HG03135 (cell line): ENCODE measurements at regions not wholly inside any gene's neighbourhood (a gene's known extent, or its start where the extent isn't known, plus 50 kb on each side); places are given as distances from the start of the nearest gene placed in this dataset.
A peak's percentile ranks its signal among the peaks of the same experiment; 100 is the strongest.
"Not testable (repeated sequence)": the region's sequence is repeated elsewhere in the genome, so short reads cannot be mapped to it uniquely, and the experiment has no call there.

Experiments
- ATAC-seq: cut with Tn5 transposase; IDR thresholded peaks from one replicate; pipeline ENCODE4 v1.9.1; 2021; ENCODE audit warnings: mild to moderate bottlenecking, moderate library complexity; ENCODE audit not compliant: unreplicated experiment

DNA sequence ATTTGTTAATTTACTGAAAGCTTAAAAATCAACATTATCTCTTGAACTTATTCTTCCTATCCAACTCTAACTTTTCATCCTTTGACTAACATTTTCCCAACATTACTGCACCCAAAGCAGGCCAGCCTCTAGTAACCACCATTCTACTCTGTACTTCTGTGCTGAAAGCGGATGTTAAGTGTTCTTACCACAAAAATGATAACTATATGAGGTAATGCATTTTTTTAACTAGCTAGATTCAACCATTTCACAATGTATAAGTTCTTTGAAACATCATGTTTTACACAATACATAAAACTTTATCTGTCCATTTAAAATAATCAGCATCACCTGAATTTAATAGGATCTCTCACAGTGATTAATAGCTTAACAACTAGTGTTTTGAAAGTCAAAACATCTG, 468.5 kb upstream of the MGAT4C start:
- ATAC-seq = no peak

DNA sequence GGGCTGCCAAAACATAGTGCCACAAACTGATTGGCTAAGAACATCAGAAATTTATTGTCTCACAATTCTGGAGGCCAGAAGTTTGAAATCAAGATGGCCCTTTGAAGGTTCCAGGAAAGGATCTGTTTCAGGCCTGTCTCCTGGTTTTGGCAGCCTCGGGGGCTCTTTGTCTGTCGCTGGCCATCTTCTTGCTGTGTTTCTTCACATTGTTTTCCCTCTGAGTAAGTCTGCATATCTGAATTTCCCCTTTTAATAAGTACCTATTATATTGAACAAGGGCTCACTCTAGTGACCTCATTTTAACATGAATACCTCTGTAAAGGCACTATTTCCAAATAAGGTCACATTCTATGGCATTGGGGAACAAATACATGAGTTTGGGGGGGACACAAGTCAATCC, 467.1 kb upstream of the MGAT4C start:
- no peak for ATAC-seq

DNA sequence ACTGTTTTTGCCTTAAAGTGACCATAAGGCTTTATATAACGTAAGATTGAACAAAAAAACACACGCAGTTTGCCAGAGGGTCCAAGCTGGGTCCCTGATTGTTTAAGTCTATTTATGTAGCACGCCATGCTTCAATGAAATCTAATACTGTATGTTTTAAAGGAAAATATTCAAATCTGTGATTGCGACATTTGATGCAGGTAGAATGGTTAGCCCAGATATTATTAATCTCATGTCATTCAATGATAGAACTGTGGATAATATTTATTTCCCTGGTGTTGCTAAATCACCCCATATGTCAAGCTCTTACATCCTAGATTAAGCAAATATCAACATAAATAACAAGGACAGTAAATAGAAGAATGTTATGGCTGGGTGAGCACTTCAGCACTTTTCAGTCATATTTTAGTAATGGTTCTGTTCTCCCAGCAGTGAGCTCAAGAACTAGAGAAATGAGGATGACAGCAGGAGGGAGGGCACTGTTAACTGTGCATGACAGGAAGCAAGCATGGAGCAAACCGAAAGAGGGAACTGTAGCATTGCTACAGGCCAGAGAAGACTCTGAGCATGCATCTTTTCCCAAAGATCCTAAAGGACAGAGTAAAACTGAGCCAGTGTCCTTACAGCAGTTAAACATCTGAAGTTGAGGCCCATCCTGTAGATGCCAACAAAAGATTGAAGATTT, 465.7 kb upstream of the MGAT4C start:
- ATAC-seq = no peak

DNA sequence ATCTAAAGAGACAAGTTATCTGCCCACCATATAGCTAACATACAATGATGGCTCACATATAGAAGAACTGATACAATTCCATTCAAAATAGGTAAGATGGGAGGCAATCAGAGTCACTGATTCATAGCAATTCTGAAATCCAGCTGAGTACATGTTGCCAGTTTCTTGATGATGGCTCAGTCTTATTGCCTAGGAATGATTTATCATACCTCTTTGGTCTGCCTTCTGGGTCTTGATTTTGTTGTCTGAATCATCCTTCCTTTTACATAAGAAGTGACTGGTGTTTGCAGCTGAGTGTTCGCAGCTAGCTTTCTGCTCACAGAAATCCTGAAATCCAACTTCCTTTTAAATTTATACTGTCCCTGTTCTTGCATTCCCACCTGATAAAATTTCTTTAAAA, 463.2 kb upstream of the MGAT4C start:
- ATAC-seq = no peak

DNA sequence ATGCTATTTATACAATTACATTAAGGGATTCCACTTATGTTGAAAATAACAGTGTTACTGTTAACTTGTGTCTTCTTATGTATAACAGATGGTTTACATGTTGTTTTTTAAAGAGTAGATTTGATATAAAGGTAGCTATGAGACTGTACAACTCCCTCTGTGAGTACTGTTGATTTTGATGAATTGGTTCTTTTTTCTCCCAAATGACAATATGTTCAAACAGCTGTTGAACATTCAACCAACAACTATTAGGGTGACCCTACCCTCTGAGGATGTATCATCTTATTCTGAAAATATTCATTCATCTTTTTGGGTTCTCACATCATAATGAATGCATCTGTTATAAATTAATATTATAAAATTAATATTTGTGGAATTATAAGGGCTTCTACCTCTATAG, 456.9 kb upstream of the MGAT4C start:
- ATAC-seq = no peak

DNA sequence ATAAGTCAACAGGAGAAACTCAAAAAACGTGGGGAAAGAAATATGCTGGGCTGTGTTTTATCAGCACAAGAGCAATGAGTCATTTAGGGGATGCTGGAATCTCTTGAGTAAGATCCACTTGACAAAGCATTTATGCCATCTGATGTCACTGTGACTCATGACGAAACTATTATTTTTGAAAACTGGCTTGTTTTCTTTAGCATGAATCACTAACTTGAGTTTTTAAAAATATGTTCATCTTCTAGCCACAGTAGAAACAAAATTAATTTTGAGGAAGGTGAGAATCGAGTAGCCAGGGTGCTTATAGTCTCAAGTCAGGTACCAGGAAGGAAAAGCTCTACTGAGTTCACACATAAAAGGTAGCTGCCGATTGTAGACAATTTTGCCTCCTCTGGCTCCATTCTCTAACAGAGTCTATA, 456.2 kb upstream of the MGAT4C start:
- ATAC-seq = no peak

DNA sequence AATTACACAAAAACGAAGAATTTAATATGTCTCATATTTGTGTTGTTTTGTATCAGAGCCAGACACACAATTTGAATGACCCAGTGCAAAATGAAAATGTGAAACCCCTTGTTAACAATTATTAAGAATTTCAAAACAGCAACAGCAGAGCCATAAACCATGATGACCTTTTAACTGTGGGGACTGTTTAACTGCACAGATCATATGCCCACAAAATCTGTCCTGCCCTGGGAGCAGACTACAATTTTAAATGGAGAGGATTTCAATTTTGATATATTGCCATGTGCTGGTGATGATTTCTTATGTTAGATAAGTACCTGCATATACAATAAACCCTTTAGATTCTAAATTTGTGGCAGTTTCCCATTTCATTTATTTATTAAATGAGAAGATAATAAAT, 455.5 kb upstream of the MGAT4C start:
- no peak for ATAC-seq

DNA sequence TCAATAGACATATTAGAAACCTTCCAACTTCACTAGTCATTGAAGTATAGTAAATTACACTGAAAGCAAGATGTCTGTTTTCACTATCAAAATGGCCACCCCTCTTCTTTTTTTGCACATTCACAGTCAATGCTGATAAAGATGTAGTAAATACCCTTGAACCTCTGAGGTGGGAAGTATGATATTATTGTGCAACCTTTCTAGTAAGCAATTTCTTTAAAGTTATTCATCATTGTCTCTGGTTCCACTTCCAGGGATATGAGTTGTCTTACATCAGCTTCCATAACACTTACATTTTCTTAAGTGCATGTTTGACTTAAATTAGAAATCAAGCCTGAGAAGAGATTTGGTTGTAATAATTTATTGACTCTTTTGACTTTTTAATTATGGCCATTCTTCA, 453.9 kb upstream of the MGAT4C start:
- no peak for ATAC-seq

DNA sequence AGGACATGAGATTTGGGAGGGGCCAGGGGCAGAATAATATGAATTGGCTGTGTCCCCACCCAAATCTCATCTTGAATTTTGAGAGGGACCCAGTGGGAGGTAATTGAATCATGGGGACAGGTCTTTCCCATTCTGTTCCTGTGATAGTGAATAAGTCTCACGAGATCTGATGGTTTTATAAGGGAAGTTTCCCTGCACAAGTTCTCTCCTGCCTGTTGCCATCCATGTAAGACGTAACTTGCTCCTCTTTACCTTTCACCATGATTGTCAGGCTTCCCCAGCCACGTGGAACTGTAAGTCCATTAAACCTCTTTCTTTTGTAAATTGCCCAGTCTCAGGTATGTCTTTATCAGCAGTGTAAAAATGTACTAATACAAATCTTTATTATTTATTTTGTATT, 452.8 kb upstream of the MGAT4C start:
- ATAC-seq = not testable (repeated sequence)

DNA sequence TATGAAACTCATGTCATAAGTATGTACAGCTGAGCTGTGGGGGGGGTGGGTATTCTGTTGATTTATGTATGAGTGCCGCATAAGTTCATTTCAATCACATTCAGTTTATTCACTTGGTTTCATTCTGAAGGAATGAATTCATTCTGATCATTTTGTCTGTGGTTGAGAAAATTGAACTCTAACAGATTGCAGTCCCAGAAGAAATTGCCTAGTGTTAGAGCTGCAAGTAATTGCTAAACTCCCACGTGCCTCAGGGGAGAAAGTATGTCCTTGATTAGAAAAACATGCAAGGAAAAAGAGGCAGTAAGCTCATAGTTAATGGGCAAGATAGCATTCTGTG, 442.4 kb upstream of the MGAT4C start:
- ATAC-seq = no peak

DNA sequence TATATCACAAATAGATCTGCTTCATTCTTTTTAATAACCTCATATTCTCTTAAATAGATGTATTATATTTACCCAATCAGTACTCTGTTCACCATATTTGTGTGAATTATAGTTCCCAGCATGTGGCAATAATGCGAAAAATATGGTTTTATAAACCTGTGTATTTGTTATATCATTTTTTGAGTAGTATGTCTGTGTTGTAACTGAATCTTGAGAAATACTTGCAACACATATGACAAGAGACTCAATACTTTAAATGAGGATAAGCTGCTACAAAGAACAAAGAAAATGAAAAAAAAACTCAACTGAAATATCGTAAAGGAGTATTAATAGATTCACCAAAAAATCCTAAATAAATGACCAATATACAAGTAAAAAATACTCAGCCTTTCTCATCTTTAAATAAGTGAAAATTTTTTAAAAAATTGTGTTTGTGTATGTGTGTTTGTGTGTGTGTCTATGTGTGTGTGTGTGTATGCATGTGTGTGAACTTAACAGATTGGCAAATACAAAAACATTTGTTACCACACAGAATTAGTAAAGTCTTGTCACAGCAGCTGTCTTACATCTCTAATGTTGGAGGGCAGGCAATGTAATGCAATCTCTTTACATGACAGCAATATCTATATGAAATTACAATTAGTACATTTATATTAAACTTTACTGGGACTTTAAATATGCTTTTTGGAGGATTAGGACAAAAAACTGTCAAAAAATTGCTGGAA, 441.9 kb upstream of the MGAT4C start:
- ATAC-seq = no peak

DNA sequence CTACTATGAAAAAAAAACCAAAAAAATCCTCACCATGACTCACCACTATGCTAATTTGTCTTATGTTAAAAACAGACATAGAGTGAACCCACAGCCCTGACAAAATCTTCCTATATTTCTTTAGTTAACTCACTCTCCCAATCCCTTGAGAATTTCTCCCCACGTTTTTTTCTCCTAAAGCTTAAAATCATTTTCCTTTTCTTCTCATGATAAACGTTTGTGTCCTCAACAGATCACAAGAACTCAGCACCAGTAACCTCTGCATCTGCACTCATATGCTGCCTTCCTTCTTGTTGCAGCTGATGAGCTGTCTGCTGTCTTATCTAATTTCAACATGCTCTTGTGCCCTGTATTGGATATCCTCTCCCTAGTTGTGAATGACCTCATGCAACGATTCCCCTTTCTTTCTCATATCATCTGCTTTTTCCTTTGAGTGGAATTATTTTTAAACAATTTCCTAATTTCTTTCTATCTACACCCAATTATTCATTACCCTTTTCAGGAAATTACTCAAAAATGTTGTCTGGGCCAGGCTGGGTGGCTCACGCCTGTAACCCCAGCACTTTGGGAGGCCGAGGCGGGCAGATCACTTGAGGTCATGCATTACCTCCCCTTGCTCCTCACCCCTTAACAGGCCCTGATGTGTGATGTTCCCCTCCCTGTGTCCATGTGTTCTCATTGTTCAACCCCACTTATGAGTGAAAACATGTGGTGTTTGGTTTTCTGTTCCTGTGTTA, 427.5 kb upstream of the MGAT4C start:
- ATAC-seq = no peak

DNA sequence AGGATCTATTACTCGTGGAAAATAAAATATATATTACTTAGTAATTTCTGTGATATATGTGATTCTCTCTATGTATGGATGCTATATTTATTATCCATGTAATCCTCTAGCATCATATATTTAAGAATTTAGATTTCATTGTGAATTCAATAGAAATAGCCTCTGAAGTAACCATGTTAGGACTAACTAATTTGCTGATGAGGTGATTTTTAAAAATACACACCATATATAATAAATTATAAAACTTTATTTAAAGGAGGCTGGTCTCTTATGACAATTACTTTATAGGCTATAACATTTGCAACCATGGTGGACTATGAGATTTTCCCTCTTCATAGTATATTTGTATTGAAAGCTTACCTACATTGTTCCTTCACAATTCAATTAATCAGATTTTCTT, 424.9 kb upstream of the MGAT4C start:
- ATAC-seq = no peak

DNA sequence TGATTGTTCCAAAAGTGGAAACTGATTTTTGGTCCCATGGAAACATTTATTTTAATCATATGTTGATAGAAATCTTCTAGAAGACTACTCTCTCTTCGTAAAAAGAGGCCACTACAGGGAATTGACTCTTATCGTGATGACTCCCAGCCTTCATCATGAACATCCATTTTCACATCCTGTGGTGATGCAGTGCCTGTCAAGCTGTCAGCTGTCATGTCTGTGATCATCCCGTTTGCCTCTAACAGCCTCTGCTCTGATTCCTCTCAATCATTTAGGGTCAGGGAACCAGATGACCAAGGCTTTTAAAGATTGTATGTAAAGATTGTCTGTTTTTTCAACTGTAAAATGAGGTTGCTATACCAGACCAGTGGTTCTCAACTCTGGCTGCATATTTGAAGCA, 419.0 kb upstream of the MGAT4C start:
- no peak for ATAC-seq

DNA sequence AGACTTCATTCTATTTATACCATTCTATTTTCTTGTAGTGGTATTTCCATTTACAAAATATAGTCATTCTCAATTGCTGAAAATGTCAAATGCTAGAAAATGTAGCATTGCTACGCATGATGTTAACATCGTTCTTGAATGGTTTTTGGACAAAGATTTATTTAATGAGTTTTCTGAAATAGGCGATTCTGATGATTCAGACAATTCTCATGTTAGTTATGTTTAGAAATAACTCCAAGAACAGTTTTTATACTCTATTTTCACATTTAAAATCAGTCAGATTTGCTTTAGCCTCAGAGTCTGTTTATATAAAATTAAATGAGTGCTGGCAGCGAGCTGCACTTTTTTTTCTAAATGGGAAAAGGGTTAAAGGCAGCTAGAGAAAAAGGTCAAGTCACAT, 414.8 kb upstream of the MGAT4C start:
- no peak for ATAC-seq

DNA sequence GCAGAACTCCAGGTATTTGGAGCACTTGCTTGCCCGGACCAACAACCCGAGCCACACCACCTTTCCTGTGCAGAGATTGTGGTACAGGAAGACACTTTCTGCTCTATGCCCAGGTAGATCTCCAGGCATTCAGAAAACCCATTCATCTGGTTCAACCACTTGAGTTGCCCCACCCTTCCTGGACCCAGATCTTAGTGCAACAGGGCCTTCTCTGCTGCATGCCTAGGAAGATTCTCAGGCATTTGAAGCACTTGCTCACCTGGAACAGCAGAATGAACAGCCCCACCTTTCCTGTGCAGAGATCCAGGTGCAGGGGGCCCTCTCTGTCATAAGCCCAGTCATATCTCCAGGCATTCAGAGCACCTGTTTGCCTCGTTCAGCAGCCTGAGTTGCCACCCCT, 412.8 kb upstream of the MGAT4C start:
- no peak for ATAC-seq

DNA sequence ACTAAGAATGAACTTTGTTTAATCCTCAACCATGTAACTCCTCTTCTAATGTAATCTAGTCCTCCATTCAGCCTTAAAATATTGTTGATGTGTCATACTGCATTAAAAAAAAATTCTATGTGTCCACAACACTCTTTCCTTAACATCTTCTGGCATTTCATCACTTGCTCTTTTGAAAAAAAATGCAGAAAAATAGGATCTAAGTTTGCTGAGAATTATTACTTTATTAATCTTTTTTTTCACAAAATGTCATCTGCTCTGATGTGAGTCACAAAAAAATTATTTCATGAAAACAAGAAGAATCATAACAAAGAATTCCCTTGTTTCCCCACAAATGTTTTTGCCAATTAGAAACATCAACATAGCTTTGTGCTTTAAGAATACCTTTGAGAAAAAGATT, 410.1 kb upstream of the MGAT4C start:
- ATAC-seq = no peak

DNA sequence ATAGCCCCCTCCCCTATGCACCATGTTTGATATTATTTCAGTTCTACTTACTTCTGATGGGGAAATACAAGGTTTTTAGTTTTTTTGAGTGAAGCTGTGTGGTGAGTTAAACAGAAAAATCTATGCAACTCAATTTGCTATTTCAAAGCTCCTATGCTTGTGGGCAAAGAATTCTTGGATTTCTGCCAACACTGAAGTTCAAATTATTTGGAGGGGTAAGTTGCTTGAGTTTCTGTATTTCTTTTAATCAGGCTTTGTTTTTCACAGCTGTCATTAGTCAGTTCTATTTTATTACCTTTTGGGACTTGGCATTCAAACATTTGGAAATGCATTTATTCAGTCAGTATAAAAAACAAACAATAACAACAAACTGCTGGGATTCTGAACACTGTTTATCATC, 407.5 kb upstream of the MGAT4C start:
- ATAC-seq = no peak

DNA sequence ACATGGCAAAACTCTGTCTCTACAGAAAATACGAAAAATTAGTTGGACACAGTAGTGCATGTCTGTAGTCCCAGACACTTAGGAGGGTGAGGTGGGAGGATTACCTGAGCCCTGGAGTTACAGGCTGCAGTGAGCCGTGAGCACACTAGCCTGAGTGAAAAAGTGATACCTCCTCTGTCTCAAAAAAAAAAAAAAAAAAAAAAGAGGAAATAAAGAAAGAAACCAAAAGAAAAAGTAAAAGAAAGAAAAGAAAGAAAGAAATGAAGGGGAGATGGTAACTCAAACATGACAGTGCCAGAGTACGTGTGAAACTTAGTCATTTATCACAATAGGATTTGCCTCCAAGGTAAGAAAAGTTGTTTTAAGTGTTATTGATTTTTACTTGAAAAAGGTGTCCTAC, 407.0 kb upstream of the MGAT4C start:
- ATAC-seq = peak; percentile 61

DNA sequence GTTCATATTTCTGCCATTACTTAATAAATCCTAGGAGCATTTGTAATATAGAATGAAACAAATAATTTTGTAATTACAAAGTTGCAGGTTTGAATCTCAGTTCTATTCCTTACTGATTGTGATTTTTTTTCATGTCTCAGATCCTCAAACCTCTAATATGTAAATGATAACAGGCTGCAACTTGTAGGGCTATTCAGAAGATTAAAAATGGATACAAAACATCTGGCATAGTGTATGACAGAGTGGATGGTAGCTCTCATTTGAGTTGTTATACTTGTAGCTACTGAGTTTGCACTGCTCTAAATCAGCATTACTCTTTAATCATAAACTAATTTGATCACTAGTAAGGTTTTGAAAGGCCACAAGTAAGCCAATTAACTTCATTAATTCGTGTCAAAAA, 406.3 kb upstream of the MGAT4C start:
- no peak for ATAC-seq

DNA sequence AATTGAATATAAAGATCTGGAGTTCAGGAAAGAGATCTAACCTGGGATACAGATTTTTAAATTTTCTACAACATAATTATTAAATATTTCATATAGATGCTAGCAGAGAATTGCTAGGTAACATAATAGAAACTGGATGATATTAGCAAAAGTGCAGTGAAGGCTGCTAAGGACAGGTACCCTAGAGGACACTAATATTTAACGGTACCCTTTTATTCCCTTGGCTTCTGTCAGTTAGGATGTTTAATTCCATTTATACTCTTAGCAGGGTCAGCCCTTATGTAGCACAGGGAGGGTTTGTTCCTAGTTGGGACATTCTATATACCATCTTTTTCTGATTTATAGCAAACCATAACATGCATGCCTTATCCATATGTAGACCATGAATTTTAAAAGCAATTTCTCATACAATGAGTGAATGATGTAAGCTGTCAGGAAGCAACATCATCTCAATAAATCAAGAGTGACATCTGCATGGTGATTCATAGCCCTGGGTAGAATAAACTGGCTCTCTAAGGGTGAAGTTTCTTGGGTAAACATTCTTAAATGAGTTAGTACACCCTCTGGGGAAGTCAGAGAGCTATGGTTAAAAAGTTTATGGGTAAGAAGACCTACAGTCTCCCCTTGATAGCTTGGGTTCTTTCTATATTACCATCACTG, 404.4 kb upstream of the MGAT4C start:
- no peak for ATAC-seq

DNA sequence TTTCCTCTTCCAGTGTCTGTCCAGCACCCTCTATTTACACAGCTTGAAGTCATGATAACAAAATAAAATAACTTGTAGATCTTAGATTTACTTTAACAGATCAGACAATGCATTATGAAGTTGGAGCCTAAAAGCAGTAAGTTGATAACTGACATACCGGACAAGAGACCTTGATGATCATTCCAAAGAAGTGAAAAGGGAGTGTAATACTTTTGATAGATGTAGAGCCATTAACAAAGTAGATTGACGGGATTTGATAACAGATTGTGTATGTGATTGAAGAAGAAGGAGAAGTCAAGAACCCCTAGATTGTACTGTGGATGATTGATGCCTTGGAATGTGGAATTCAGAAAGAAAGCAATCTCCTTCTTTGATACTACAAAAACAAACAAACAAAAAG, 403.8 kb upstream of the MGAT4C start:
- no peak for ATAC-seq
